NCI-H2107 (cell line): ENCODE measurements at regions not wholly inside any gene's neighbourhood (a gene's known extent, or its start where the extent isn't known, plus 50 kb on each side); places are given as distances from the start of the nearest gene placed in this dataset.
A peak's percentile ranks its signal among the peaks of the same experiment; 100 is the strongest.

Source experiments
- DNase-seq: peaks from one replicate; lab custom pipeline; 2025; lab: John Stamatoyannopoulos, UW

DNA sequence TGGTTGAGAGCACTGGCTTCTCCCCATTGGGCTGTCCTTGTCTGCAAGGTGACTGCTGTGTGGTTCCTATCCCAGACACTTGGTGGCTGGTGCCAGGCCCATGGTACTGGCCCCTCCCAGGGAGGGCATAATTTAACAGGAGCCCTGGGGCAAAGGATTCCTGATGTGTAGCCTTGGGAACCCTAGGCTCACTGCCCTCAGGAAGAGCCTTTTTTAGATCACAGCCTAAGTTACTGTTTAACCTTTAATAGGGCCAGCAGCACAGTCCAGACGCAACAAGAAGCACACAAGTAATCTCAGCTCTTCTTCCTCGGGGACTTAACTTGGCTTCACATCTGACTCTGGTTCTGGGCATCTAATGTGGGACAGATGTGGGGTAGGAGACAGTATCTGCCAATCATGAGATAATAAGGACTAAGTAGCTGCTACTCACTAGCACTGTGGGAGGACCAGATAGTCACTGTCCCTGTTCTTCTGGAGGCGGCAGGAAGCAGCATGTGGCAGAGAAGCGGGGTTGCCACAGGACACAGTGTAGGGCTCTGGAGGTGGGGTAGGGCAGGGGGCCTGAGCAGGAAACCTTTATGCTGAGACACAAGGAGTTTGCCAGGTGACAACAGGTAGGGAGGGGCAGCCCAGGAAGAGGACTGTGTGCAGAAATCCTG, 136.3 kb downstream of the TMEM17 start:
- no peak for DNase-seq

DNA sequence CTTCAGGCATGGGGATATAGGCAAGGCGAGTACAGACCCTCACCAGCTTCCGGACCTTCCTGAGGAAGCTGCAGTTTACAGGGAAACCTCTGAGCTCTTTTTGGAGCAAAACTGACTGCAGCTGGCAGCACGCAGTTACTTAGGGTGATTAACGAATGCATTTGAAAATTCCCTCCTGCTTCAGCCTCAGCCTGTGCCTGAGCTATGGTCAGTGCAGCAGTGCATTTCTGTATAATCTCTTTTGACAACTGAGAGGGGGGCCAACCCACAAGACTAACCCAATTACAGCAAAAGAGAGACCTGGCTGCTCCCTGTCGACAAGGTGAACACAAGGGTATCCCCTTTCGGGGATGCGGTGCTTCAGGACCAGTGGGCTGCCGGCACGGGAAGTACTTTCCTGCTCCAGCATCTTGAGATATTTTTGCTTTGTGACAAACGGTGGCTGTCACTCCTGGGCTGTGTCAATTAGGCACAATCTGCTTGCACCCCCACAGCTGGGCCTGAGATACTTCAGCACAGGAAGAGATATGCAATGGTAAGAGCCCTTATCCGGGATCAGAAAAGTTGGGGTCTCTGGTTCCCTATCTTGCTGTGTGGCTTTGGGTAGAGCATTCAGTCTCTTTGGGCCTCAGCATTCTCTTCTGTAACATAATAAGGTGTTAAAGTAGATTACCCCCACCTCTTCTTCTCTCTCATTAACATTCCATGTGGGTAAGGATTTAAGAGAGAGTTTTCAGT, 141.0 kb downstream of the TMEM17 start:
- no peak for DNase-seq

DNA sequence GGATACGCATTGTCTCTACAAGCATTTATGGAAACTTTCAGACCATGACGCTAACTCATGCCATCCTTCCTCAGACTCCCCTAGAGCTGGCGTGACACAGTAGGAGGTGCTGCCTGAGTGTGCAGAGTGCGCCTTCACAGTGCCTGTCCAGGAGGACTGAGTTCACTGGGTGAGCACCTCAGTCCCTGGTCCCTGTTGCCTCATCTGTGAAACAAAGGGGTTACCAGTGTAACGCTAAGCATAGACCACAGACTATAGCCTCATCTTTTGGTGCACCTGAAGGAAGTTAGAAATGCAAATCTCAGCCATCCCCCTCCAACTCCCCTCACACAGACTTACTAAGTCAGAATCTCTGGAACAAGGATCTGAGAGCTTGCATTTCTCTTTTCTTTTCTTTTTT, 142.8 kb downstream of the TMEM17 start:
- no peak for DNase-seq

DNA sequence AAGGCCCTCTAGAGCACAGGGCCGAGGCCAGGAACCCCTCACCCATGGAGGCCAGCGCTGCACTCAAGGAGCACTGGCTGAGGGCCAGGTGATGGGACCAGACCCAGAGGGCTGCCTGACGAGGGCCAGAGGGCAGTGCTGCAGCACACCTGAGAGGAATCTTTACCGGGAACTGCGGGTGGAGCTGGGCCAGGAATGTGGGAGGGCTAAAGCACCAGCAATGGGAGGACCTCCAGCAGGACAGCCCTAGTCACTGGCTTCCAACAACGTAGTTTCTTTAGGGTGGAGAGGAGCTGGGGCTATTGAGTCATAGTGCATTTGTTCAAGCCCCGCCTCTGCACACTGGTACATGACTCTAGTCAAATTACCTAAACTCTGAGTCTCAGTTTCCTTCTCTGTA, 143.4 kb downstream of the TMEM17 start:
- no peak for DNase-seq

DNA sequence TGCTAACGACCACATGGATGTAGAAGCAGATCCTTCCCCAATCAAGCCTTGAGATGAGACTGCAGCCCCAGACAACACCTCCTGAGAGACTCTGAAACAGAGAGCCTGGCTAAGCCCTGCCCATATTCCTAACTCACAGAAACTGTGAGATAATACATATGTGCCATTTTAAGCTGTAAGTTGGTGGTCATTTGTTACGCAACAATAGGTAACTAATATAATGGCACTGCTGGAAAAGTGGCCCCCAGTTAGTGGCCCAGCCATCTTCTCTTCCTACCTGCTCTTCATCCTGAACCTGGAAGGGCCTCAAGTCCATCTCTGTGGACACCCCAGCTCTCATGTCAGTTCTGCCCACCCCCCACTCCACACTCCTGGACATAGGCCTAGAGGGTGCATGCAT, 144.0 kb downstream of the TMEM17 start:
- no peak for DNase-seq

DNA sequence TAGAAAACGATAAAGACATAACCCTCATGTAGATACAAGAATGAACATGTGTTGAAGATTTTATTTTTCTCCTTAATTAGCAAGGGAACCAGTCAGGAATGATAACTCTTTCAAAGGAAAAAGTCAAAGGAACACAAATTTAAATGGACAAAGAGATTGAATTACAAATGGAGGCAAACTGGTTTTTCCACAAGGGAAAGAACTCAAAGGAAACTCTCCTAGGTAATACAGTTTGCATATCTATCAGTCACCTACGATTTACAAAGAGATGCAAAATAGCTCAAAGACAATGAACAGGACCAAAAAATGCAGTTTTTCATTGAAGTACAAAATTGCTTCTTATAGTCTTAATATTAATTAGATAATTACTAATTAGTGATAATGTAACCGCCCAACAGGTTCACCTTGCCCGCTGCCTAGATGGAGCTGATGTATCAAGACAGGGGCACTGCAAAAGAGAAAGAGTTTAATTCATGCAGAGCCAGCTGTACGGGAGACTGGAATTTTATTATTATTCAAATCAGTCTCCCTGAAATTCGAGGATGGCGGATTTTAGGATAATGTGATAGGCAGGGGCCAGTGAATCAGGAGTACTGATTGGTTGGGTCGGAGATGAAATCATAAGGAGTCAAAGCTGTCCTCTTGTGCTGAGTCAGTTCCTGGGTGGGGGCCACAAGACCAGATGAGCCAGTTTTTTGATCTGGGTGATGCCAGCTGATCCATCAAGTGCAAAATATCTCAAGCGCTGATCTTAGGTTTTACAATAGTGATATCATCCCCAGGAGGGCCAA, 151.0 kb downstream of the TMEM17 start:
- DNase-seq, result no peak

DNA sequence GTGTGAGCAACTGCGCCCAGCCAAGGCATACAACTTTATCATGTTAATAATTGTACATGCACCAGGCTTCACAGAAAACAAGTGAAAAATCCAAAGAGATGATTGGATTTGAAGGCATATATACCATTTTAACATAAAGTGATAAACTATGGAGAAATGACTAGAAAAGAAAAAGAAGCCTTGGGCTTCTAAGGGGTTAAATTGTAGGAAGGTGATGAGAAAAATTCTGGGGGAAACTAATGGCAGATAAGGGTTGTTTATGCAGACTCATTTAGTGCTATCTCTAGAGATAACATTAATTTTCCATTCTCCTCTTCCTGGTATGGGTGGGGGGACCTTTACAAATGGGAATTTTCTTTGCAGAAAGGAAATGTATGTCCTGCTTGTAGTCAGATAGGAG, 154.0 kb downstream of the TMEM17 start:
- DNase-seq, result no peak

DNA sequence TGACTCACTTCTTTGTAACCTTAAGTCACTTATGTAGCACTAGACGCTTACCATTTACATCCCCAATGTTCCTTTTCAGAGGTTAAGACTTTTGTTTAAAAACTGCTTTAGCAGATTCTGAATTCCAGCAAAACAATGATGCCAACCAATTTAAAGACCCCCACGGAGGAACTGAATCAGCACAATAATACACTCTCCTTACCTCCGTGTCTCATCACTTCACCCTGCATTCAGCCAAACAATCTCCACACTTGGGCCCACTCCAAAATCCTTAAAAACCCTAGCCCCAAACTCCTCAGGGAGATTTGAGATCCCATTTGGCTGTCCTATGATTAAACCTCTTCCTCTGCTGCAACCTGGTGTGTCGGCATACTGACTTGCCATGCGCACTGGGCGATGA, 153.9 kb downstream of the B3GNT2 start:
- DNase-seq, result no peak

DNA sequence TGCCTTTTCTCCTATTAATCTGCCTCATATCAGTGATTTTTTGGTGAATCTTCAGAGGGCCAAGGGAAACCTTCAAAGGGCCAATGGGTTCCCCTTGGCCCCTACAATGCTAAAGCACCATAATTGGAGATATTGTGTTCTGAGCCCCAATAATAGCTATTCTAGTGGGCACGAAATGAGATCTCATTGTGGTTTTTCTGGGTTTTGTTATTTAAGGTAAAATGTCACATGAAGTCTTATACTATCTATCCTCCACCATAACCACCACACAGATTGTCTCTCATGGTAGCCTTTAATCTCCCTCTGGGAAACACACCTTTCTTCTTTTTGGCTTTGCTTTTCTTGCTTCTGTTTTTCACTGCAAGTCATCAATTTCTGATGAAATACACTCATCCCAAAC, 152.8 kb downstream of the B3GNT2 start:
- DNase-seq, result no peak

DNA sequence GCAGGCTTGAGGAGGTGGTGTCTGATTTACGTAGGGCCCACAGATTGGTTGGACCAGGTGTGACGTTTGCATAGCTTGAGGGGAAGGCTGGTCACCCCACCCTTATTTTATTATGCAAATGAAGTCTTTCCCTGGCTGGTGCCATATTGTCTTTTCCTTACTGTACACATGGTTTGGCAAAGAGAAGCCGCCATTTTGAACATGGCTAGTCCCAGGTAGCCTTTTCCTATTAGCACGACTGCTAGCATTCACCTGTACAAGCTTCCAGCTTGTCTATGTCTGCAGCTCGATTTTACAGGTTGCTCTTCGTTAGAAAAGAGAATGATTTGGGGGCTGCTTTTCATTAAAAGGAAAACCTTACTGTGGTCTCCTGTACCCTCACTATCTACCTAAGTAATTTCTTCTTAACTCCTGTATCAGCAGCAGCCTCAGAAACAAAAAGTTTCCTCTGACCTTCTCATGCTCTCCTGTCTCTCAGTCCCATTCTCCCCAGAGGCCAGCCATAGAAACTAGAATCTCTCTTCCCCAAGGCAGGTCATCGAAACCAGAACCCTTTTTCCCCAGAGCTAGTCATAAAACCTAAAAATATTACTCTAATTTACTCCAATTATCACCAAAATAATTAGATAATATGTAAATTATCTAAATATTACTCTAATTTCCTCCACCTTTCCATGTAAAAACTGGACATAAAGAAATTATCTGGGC, 151.8 kb downstream of the B3GNT2 start:
- DNase-seq, result no peak

DNA sequence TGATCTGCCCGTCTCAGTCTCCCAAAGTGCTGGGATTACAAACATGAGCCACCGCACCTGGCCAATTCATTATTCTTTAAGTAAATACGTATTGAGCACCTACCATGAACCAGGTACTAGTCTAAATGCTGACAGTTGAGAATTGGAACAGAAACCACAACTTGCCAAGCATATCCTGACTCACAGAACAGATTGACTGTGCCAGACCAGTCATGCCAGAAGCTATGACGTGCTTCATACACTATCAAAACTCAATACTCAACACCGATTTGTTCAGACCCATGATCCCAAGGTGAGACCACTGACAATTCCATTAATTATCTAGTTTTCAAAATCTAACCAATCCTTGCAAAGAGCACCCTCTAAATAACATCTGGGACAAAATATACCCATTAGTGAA, 148.6 kb downstream of the B3GNT2 start:
- no peak for DNase-seq

DNA sequence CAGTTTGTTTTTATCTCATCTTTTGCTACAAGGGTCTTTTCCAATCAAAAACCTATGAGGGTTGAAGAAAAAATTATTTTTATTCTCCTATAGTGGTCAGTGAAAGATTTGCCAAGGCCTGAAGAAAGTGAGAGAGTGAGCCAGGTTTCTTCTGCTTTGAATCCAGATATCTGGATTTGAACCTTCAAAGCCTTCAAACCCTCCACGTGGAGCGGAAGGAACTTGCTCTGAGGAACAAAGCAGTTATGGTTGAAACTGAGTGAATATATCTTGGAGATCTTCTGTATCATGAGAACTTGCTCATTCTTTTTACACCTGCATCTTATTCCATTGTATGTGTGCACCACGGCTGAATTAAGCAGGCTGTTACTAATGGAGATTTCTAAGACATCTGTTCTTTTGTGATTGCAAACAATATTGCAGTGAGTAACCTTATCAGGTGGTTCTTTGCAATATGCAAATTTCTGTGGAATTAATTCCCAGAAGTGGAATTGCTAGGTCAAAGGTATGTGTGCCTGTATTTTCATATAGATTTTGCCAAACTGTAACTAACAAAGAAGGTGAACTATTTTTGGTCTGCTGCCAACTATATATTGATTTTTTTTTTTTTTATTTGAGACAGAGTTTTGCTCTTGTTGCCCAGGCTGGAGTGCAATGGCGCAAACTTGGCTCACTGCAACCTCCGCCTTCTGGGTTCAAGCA, 147.9 kb downstream of the B3GNT2 start:
- DNase-seq, result peak; percentile 28

DNA sequence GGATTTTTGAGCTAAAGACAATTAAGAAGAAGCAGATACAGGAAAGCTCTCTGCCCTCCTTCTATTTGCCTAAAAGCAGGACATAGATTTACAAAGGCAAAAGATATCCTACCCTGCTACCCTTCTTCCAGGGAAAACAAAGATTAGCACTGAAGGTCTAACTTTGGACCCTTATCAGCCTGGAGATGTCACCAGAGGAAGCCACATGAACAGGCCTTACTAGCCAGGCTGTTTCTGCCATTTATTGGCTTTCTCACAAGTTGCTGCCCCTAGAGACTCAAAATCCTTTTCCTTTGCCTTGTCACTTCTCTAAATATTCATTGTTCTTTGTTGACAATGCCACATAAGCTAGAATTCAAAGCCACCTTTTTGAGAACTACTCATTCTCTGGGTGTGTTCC, 147.3 kb downstream of the B3GNT2 start:
- DNase-seq, result no peak

DNA sequence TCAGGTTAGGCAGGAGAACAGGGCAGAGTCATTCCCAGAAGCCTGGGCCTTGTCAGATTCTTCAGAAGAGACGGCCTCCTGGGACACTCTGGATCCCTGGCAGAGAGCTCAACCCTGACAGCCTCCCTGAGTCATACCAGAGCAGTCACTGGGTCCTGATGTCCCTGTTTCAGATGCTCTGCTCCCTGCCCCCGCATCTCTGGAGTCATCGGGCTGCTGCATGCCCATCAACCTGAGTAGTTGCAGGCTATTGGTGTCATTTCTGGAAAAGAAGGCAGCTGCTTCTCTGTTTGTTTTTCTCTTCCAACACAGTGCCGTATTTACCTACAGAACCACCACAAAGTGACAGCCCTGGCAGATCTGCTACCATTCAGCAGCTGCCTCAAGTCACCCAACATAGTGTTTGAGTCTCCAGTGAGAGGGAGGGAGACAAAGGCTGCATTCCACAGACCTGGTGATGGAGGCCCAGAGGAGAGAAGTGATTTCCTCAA, 145.1 kb downstream of the B3GNT2 start:
- peak; percentile 28 for DNase-seq

DNA sequence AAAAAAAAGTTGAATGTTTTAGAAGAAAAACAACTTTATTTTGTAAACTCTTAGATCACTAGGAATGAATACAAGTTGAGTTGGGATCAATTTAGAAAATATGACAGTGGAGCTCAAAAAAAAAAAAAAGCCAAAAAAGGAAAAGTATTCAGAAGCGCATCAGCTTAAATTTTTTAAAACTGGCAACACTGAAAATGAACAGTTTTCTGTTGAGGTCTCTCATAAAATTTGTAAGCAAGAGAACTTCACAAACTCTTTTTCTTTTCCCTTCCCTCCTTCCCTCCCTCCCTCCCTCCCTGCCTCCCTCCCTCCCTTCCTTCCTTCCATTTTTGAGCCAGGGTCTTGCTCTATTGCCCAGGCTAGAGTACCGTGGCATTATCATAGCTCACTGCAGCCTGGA, 143.9 kb downstream of the B3GNT2 start:
- no peak for DNase-seq

DNA sequence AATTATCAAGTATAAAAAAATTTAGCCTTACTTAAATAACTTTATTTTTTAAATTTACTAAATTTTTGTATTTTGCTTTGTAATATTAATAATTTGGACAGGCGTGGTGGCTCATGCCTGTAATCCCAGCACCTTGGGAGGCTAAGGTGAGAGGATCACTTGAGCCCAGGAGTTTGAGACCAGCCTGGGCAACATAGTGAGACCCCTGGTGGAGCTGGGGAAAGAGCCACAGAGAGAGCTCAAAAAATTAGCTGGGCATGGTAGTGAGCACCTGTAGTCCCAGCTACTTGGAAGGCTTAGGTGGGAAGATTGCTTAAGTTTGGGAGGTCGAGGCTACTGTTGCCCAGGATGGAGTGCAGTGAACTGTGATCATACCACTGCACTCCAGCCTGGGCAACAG, 143.5 kb downstream of the B3GNT2 start:
- no peak for DNase-seq

DNA sequence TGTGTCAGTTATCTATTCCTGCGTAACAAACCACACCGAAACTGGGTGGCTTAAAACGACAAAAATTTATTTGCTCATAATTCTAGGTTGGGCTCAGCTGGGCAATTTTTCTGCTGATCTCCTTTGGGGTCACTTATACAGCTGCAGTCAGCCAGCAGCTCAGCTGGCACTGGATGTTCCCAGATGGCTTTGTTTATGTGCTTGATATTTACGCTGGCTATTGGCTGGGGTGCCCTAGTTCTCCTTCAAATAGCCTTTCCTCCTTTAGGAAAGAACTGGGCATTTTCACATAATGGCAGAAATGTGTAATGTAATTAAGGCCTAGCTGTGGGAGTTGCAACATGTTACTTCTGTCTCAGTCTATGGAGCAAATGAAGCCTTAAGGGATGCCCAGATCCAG, 142.2 kb downstream of the B3GNT2 start:
- no peak for DNase-seq

DNA sequence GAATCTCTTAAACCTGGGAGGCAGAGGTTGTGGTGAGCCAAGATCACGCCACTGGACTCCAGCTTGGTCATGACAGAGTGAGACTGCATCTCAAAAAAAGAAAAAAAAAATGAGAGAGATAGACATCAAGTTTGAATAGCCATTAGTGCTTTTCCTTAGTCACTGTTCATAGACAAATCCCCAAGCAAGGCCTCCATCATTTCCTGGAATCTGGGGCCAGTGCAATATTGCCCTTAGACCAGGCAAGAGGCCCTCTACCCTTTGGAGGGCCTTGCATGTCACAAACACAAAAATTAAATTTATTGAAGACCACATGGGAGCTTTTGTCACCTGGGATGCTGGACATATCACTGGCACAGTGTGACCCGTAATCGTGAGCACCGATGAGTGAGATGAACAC, 141.5 kb downstream of the B3GNT2 start:
- DNase-seq, result no peak

DNA sequence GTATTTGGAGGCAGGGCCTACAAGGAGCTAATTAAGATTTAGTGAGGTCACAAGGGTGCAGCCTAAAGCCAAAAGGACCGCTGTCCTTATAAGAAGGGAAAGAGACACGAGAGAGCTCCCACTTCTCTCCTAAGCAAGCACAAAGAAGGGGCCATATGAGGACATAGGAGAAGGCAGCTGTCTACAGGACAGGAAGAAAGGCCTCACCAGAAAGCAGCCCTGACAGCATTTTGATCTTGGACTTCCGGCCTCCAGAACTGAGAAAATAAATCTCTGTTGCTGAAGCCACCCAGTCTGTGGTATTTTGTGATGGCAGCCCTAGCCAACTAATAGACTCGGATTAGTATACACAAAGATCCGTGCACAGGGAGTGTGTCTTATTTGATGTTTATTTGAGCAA, 139.7 kb downstream of the B3GNT2 start:
- DNase-seq, result no peak

DNA sequence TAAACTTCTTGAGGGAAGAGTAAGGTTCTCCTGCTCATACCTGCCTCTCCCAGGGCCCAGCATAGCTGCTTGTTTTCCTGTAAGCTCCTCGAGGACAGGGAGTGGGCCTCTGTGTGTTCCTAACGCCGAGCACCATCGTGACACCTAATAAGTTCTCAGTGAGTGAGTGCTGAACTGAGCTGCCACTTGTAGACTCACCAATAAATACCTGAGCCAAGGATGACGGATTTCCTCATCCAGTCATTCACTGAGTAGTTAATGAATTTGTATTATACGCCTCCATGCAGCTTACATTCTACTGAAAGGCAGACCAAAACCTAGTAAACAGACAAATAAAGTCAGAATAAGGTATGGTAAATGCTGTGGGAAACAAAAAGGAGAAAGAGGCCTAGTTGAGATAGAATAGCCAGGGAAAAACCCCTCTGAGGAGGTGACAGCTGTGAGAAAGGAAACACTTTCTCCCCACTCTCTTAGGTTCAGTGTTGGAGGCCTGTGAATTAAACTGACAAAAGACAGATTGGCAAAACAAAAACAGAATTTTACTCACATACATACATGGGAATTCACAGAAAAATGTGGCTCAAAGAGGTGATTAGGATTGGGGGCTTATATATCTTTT, 138.6 kb downstream of the B3GNT2 start:
- DNase-seq, result no peak

DNA sequence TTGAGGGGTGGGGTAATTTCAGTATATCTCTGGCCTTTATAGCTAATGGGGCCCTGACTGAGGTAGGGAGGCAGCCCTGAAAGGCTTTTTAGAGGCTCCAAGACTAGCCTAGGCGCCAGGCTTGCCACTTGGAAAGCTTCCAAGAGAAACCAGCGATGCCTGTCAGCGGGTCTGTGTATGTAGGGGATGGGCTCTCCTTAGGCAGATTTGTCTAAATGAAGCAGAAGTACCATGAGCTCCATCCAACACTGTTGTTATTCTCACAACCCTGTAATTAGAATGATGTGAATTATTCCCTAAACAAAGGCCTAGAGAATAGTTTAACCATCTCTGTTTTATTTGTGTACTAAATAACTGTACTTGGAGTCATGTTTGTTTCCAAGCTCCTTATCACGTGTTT, 138.1 kb downstream of the B3GNT2 start:
- DNase-seq, result no peak
